CD4-positive, alpha-beta T cell treated with Interferon alpha-2 for 1 hour (primary cell): ENCODE measurements at regions not wholly inside any gene's neighbourhood (a gene's known extent, or its start where the extent isn't known, plus 50 kb on each side); places are given as distances from the start of the nearest gene placed in this dataset.

Experiments used
- DNase-seq, 2 donors: peaks; one replicate each; pipeline ENCODE4 v3.0.0-alpha.2; 2020 to 2022

- DNase-seq = no peak
These were observed 2265.8 kb upstream of the TENM3 start for GRCh38 chr4:179977378-179977777.

- no peak for DNase-seq
These were observed 2262.0 kb upstream of the TENM3 start for GRCh38 chr4:179981161-179981560.

- DNase-seq = peak in 1 of 2 donors; percentile 18
These were observed 2253.2 kb upstream of the TENM3 start for GRCh38 chr4:179989975-179990374.

GRCh38 chr4:180009316-180009715 is 2233.9 kb upstream of the TENM3 start:
- DNase-seq = no peak

- DNase-seq = peak in 1 of 2 donors; percentile 34
These were observed 2214.5 kb upstream of the TENM3 start for GRCh38 chr4:180028682-180029081.

GRCh38 chr4:180031330-180031729 is 2211.9 kb upstream of the TENM3 start:
- DNase-seq = no peak

- no peak for DNase-seq
These were observed 2201.6 kb upstream of the TENM3 start for GRCh38 chr4:180041576-180041975.

GRCh38 chr4:180052629-180053028 is 2190.6 kb upstream of the TENM3 start:
- no peak for DNase-seq

GRCh38 chr4:180054291-180054690 is 2188.9 kb upstream of the TENM3 start:
- DNase-seq = no peak

- DNase-seq = no peak
These were observed 2185.9 kb upstream of the TENM3 start for GRCh38 chr4:180057299-180057721.

GRCh38 chr4:180057891-180058671 is 2185.1 kb upstream of the TENM3 start:
- no peak for DNase-seq

GRCh38 chr4:180058691-180059215 is 2184.4 kb upstream of the TENM3 start:
- DNase-seq = no peak

- no peak for DNase-seq
These were observed 2183.9 kb upstream of the TENM3 start for GRCh38 chr4:180059216-180059881.

GRCh38 chr4:180060159-180060889 is 2182.9 kb upstream of the TENM3 start:
- DNase-seq = no peak

- no peak for DNase-seq
These were observed 2162.1 kb upstream of the TENM3 start for GRCh38 chr4:180081072-180081471.

- DNase-seq = no peak
These were observed 2158.6 kb upstream of the TENM3 start for GRCh38 chr4:180084561-180084960.

- DNase-seq = no peak
These were observed 2156.6 kb upstream of the TENM3 start for GRCh38 chr4:180086480-180087190.

- no peak for DNase-seq
These were observed 2144.6 kb upstream of the TENM3 start for GRCh38 chr4:180098586-180098985.

GRCh38 chr4:180099957-180100356 is 2143.2 kb upstream of the TENM3 start:
- no peak for DNase-seq

- DNase-seq = no peak
These were observed 2142.5 kb upstream of the TENM3 start for GRCh38 chr4:180100433-180101344.

- no peak for DNase-seq
These were observed 2141.7 kb upstream of the TENM3 start for GRCh38 chr4:180101348-180102083.
